CD4-positive, alpha-beta T cell treated with Interleukin-17A for 1 hour (primary cell): ENCODE measurements at regions not wholly inside any gene's neighbourhood (a gene's known extent, or its start where the extent isn't known, plus 50 kb on each side); places are given as distances from the start of the nearest gene placed in this dataset.
A peak's percentile ranks its signal among the peaks of the same experiment; 100 is the strongest.

ENCODE experiments used
- DNase-seq: peaks from one replicate; pipeline ENCODE4 v3.0.0-alpha.2; 2020

DNA sequence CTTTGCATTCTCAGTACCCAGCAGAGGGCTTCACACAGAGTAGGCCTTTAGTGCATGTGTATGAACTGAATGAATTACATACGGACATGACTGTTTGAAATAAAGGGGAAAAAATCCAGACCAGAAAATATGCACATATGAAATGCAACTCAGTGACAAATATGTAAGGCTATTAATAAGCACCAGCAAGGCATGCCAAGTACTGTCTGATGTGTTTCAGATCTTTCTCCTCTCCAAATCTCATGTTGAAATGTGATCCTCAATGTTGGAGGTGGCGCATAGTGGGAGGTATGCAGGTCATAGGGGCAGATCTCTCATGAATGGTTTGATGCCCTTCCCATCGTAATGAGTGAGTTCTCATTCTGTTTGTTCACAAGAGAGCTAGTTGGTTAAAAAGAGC lies 87.3 kb upstream of the TOMM7 start:
- DNase-seq = no peak

DNA sequence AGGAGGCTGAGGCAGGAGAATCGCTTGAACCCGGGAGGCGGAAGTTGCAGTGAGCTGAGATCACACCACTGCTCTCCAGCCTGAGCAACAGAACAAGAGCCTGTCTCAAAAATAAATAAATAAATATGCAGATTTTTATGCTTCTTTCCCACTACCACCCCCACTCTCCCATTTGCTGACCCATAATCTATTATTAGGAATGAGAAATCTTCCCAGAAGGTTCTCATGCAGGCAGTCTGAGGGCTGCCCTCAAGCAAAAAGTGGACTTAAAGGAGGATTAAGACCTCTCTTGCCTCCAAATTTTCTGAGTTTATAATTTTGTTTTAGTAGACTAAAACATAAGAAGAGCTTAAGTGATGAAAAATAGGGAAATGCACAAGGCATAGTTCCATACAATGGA lies 85.2 kb upstream of the TOMM7 start:
- DNase-seq = no peak

DNA sequence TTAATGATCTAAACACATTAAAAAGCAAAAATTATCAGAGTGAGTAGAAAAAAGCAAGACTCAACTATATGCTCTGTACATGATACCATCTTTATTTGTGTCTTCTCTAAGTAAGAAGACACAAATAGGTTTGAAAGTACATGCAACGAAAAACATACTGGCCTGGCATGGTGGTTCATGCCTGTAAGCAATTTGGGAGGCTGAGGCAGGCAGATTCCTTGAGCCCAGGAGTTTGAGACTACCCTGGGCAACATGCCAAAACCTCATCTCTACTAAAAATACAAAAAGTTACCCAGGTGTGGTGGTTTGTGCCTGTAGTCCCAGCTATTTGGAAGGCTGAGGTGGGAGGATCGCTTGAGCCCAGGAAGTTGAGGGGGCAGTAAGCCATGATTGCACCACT lies 78.1 kb upstream of the TOMM7 start:
- DNase-seq = no peak

DNA sequence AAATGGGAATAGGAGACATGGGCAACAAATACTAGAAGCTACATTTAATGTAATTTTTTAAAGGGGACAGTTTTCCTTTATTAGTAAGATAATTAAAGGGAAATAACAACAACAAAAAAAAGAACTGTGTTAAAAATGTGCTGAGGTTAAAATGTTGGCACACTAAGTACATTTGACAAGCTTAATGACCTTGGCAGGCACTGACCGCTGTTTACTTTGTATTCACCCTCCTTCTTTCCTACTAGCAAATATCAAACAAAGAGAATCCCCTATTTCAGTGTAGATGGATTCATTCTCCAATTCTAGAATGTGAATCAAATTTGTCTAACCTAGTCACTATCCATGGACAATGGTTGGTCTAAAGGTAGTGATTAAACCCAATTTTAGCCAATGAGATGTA lies 77.5 kb upstream of the TOMM7 start:
- DNase-seq = no peak

DNA sequence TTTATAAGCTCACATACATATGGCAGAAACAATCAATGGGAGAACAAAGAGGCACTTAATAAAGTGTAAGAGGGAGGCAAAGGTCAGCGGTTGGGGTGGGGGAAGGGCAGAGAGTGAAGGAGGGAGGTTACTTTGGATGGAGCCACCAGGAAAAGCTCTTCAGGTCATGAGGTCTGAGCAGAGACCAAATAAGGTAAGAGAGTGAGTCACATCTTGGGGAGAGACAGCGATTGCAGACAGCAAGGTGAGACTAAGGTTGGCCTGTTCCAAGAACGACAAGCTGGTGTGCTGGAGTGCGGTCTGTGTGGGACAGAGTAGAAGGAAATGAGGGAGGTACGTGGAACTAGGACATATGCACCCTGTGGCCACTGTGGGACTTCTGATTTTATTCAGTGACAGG lies 74.3 kb upstream of the TOMM7 start:
- no peak for DNase-seq

DNA sequence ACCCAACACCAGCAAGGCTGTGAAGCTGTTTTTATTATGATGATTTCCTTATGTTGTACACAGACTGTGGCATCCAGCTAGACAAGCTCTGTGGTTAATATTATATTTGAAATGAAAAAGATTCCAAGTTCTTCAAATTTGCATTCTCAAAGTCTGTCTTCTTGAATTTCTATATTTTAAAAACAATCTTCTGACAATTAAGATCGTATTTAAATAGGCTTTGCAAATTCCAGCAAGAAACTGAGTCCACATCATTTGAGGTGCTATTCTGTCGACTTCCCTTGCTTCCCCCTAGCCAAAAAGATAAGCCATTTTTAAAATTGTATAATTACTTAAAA lies 73.1 kb upstream of the TOMM7 start:
- DNase-seq = no peak

DNA sequence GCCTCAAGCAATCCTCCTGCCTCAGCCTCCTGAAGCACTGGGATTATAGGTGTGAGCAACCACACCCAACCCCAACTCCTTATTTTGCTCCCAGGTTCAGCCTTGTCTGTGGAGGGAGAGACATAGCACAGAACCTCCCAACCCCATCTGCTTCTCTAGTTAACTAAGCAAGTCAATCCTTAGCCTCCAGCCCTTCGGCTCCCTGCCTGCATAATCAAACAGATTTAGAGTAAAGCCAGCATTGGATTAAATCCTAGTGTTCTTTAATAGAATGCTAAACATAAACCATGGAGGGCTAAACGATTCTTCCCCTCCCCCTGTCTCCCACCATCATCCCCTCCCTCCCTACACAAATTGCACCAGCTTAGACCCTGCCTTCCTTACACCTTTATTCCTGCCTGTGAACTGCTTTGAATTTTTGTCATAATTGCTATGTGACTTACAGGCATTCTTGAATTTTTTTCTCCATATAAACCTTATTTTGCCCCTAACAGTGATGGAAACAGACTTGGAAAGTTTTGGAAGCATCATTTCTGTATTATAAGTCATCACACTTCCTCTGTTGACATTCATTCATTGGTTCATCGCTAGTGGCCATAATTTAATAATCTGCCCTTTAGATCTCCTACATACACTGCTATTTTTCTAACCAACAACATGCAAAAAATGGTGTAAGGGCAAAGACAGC lies 72.6 kb upstream of the TOMM7 start:
- DNase-seq = no peak

DNA sequence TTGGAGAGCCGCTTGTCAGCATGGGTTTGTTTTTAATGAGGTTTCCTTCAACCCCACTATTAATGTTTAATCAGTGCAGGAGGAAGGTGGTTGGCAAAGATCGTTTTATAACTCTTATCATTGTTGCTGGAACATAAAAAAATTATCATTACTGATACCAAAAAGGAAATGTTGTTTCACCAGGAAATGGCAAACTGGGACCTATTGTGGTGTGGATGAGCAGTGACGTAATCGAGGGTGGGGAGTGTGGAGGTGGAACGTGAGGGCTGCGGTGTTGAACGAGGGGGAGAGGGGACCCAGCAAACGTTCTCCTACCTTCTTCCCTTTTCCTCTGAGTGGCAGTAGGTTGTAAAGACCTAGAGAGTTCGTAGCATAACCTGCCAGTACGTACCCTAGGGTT lies 71.9 kb upstream of the TOMM7 start:
- no peak for DNase-seq

DNA sequence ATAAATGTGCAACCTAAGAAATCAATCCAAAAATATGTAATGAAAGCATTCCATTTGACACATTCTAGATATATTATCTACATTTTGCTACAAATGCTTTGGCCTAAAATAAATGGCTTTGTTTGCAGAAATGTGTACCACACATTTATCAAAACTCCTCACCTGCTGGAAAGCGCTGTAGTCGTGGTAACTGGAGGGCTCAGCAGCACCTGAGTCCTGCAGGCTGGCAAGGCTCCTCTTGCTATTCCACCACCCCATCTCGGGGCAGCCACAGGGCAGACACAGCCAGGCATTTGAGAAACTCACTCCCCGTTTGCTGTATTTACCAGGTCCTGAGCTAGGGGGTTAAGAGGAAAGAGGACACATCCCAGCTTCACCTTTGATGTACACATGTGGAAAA lies 68.1 kb upstream of the TOMM7 start:
- no peak for DNase-seq

DNA sequence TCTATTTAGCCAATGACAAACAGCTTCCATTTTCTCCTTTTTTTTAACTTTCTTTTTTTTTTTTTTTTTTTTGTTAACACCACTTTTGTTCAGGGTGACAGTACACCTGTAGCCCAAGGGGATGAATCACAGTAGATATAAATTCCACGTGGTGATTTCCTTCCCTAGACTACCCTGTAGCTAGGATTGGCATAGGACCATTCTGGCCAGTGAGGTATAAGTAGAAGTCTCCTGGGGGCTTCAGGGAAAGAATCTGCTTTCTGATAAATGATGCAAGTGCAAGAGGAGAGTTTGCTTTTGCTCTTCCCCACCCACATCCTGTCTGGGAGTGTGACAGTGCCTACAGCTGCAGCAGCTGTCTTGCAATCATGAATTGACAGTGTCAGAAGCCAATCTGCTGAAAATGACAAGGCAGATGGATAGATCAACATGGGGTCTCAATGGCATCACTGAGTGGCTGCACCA lies 63.2 kb upstream of the TOMM7 start:
- peak; percentile 48 for DNase-seq

DNA sequence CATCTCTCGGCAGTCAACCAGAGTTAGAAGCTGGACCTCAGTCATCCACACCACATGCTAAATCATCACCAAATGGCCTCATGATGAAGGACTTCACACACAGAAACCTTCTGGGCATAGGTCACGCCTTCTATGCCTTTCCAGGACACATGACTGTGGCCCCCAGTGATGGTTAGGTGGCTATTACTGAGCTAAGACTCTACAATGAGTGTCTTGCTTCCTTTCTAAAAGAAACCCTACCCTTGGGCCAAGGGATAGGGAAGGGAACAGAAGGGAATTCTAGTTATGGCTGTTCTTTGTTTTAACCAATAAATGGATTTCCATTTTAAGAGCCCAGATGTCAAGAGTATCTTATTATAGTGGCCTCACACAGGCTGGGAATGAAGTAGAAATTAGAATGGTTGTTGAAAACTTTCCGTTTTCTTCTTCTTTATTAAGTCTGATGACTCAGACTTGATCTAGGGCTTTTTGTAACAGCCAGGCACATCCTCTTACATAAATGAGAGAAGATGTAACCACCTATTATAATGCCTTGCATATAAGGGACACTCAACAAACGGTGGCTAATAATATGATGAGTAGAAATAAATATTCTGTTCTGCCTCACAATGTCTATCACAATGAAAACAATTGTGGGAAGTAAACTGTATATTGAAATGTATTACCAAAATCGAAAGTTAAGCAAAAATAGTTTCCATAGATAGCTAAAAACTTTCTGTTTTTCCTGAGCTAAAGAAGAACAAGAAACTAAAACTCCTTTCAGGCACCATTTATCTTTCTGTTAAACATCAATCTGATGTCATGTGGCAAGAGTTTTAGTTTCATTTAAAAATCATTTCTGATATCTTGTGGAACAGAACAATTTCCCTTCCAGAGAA lies 62.5 kb upstream of the TOMM7 start:
- no peak for DNase-seq

DNA sequence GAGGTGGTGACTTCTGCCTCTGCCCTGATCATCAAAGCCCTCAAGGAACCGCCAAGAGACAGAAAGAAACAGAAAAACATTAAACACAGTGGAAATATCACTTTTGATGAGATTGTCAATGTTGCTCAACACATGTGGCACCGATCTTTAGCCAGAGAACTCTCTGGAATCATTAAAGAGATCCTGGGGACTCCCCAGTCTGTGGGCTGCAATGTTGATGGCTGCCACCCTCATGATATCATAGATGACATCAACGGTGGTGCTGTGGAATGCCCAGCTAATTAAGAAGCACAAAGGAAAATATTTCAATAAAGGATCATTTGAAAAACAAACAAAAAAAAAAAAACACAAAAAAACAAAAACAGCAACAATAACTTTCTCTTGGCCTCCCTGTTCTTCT lies 59.5 kb upstream of the TOMM7 start:
- DNase-seq = no peak

DNA sequence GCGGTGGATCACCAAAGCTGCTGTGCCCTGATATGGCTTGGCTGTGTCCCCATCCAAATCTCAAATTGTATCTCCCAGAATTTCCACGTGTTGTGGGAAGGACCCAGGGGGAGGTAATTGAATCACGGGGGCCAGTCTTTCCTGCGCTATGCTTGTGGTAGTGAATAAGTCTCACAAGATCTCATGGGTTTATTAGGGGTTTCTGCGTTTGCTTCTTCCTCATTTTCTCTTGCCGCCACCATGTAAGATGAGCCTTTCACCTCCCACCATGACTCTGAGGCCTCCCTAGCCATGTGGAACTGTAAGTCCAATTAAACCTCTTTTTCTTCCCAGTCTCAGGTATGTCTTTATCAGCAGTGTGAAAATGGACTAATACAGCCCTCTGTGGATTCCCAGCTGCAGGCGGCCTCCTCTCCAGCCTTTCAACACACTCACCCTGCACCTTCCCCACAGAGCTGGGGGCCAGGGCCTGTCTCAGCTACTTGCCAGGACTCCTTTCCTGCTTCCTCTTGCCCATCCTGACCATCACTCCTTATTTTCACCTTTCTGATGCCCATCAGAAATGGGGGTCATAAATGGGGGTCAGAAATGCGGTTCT lies 57.2 kb upstream of the TOMM7 start:
- no peak for DNase-seq

DNA sequence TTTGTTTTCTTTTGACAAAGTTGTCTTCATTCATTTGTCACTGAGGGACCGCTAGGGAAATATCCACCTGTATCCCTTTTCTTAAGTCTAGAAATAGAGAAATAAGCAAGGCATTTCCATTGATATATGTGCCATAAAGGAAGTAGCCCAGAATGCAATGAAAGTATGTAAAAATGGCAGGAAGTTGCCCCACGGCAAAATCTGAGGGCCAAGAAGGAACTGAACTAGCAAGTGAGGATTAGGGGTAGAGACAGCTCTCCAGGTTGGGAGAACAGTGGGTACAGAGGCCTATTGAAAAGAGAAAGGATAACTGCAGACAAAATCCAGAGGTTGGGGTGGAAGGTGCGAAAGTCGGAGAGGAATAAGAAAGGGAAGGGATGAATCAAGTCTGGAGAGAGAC lies 56.6 kb upstream of the TOMM7 start:
- DNase-seq = no peak

DNA sequence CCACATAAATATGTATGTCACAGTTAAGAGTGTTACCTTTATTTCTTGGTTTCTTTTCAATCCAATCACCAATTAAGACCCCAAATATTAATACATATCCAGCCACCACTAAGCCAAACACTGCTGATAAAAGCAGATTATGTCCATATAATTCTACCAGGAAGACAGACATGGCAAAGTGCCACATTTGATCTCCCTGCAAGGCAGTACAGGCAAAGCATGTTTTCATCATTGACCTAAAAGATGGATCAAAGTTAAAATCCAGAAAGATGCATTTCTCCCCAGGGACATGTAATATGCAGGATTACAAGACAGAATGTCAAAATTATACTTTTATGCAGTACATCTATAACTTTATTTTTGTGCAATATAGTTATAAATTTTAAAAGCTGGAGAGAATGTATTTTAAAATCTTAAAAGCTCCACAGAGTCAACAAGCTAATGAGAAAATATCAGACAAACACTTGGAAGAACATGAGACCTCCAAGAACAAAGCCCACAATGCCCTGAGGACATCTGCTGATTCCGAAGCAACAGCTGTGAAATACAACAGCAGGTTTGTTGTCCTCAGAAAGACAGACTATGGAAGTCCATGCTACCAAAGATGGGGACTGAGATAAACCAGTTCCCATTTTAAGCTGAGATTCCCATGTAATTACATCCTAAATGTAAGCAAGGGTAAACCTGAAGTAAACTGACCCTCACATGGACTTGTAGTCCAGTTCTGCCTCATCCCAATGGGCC lies 54.5 kb upstream of the TOMM7 start:
- no peak for DNase-seq

DNA sequence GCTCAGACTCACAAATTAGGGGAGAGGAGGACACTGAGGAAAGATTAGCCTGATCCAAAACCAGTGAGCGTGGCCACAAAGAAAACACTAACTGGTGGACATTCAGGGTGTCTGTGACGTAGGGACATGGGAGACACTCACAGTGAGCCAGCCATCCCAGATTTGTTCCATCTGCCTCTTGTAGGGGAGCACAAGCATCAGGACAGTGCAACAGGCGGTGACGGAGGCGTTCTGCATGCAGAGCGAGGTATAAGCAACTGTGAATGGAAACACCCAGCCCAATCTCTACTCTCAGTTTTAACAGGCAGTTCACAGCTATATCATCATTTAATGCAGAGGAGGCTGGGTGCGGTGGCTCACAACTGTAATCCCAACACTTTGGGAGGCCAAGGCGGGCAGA lies 52.8 kb upstream of the TOMM7 start:
- DNase-seq = no peak

DNA sequence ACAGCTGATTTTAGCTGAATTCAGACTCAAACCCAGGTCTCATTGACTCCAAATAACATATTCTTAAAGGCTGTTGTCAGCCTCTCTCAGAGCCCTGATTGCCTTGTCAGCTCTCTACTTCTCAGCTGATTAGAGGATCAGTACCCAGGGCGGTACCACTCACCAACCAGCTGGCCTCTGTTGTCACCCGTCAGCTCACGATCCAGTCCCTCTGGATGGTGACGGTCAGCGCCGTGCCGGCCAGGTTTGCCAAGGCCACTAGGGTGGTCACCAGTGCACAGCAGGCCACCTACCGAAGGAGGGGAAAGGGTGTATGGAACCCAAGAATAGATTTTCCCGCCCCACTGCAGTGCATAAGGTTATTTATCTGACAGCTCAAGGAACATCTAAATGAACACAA lies 52.3 kb upstream of the TOMM7 start:
- DNase-seq = no peak
